IgD-negative memory B cell (primary cell): ENCODE measurements at regions not wholly inside any gene's neighbourhood (a gene's known extent, or its start where the extent isn't known, plus 50 kb on each side); places are given as distances from the start of the nearest gene placed in this dataset.

Experiments used
- H3K27ac Mint-ChIP-seq, 3 donors: one replicate each; pipeline ENCODE4 v1.8.0; 2020 to 2022; ENCODE audit warnings: mild to moderate bottlenecking in 3 of 3, mixed read lengths in 3 of 3, moderate library complexity in 1 of 3
- H3K27me3 Mint-ChIP-seq: one replicate; pipeline ENCODE4 v1.8.0; 2021; ENCODE audit warnings: mixed read lengths
- H3K36me3 Mint-ChIP-seq: one replicate; pipeline ENCODE4 v1.8.0; 2020; ENCODE audit warnings: mild to moderate bottlenecking, mixed read lengths
- H3K4me1 Mint-ChIP-seq, 3 donors: one replicate each; pipeline ENCODE4 v1.8.0; 2020 to 2022; ENCODE audit warnings: mixed read lengths in 3 of 3, mild to moderate bottlenecking in 1 of 3
- H3K4me3 Mint-ChIP-seq, 4 donors: one replicate each; pipeline ENCODE4 v1.8.0; 2020 to 2022; ENCODE audit warnings: mild to moderate bottlenecking in 4 of 4, mixed read lengths in 4 of 4, moderate library complexity in 3 of 4
- H3K9me3 Mint-ChIP-seq, 3 donors: one replicate each; pipeline ENCODE4 v1.8.0; 2020 to 2021; ENCODE audit warnings: mixed read lengths in 3 of 3, mild to moderate bottlenecking in 1 of 3

- Mint-ChIP-seq H3K4me1 (no peaks in the 10 kb centered on the region), H3K9me3 (peaks cover 0 to 11% (median 4%) of the 10 kb centered on the region in 3 donors), H3K36me3 (peaks cover 5% of the 10 kb centered on the region), H3K27me3 (no peaks in the 10 kb centered on the region), H3K27ac (no peak overlapping the region), H3K4me3 (no peak overlapping the region)
These were observed 1125.5 kb downstream of the BCL11A start for GRCh38 chr2:59427980-59428379.

DNA sequence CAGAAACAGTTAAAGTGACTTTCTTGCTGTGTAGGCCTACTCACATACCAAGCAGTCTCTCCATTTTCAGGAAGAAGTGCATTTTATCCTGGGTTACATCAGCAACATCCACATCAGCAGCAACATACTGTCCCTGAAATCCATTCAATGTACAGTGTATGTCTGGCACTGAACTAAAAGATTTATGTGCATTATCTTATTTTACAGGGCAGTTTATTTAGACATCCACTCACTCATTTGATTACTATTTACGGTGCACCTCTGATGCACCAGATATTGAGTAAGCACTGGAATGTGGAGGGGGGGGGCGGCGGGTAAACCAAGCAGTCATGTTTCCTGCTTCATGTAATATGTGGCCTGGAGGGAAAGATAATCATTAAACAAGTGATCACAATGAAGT, 1128.2 kb downstream of the BCL11A start:
- Mint-ChIP-seq H3K27ac (no peak overlapping the region), H3K27me3 (no peaks in the 10 kb centered on the region), H3K4me1 (no peaks in the 10 kb centered on the region), H3K4me3 (no peak overlapping the region), H3K9me3 (peaks cover 0 to 1% (median 0%) of the 10 kb centered on the region in 3 donors), H3K36me3 (peaks cover 5% of the 10 kb centered on the region)

GRCh38 chr2:59413751-59414570, 1139.5 kb downstream of the BCL11A start:
- Mint-ChIP-seq H3K27me3 (peaks cover 16% of the 10 kb centered on the region), H3K4me3 (no peak overlapping the region), H3K36me3 (peaks cover 2% of the 10 kb centered on the region), H3K27ac (no peak overlapping the region), H3K9me3 (peaks cover 6 to 19% (median 12%) of the 10 kb centered on the region in 3 donors), H3K4me1 (peaks cover 0 to 3% (median 0%) of the 10 kb centered on the region in 3 donors)

GRCh38 chr2:59399126-59399525, 1154.3 kb downstream of the BCL11A start:
- Mint-ChIP-seq H3K27ac (no peak overlapping the region), H3K4me1 (no peaks in the 10 kb centered on the region), H3K9me3 (peaks cover 0 to 16% (median 9%) of the 10 kb centered on the region in 3 donors), H3K36me3 (no peaks in the 10 kb centered on the region), H3K27me3 (peaks cover 4% of the 10 kb centered on the region), H3K4me3 (no peak overlapping the region)

DNA sequence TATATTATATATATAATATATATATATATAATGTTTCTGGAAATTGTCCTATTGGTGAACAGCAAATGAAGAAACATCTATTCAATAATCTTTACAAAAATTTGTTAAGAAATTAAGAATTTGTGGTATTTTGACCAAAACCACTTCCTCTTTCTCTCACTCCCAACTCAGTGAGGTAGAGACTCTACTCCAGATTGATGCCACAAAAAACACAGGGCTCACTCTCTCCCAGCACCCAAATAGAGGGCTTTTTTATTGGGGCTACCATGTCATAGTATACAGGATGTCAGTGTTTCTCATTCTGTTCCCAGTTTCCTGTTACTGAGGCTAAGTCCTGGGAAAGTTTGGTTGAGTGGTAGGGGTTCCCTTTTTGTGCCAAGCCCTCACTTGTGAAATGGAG, 1155.4 kb downstream of the BCL11A start:
- Mint-ChIP-seq H3K9me3 (peaks cover 0 to 7% (median 6%) of the 10 kb centered on the region in 3 donors), H3K4me3 (no peak overlapping the region), H3K4me1 (no peaks in the 10 kb centered on the region), H3K27ac (peak overlapping the region in 1 of 3 donors; percentile 12), H3K36me3 (no peaks in the 10 kb centered on the region), H3K27me3 (peaks cover 4% of the 10 kb centered on the region)

DNA sequence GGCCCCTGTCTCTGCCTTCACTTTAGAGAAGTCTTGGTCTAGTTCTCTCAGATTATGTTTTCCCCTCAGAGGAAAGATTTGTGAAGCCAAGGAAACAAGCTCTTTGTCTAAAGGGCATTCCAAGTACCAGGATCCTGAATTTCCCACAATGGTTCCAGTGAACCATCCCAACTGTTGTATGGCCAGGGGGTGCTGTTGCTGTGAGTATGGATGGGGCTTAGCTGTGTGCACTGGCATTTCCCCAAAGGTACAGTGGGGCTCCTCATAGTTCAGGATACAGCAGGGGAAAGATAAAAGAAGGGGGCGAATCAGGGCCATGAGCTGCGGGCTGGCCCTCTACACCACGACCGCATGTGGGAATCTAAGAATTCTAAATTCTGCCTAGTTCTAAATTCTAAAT, 1154.0 kb upstream of the FANCL start:
- Mint-ChIP-seq H3K27me3 (peaks cover 4% of the 10 kb centered on the region), H3K4me3 (no peak overlapping the region), H3K4me1 (no peaks in the 10 kb centered on the region), H3K36me3 (no peaks in the 10 kb centered on the region), H3K27ac (no peak overlapping the region), H3K9me3 (peaks cover 2 to 9% (median 3%) of the 10 kb centered on the region in 3 donors)

DNA sequence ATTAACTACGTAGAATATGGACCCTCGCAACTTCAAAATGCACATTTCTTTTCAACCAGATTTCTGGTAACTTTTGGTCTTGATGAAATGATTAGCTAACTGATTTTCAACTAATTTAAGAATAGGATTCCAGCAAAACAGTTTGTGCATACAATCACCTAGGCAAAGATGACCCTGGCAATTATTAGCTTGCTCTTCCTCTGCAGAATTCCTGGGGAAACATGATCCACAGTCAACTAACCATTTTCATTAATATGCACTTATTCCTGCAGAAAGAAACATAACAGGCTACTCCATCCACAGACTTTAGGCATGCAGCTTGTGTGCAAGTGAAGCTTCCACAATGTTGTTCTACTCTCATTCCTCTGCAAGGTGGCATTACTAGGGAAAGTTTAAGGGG, 1150.8 kb upstream of the FANCL start:
- no peaks in the 10 kb centered on the region for H3K4me1 Mint-ChIP-seq
- peaks cover 2 to 9% (median 3%) of the 10 kb centered on the region in 3 donors for H3K9me3 Mint-ChIP-seq
- no peak overlapping the region for H3K4me3 Mint-ChIP-seq
- H3K27me3 Mint-ChIP-seq, result peaks cover 2% of the 10 kb centered on the region
- no peak overlapping the region for H3K27ac Mint-ChIP-seq
- no peaks in the 10 kb centered on the region for H3K36me3 Mint-ChIP-seq

GRCh38 chr2:59390581-59390980, 1149.5 kb upstream of the FANCL start:
- H3K4me3 Mint-ChIP-seq, result no peak overlapping the region
- no peaks in the 10 kb centered on the region for H3K36me3 Mint-ChIP-seq
- no peaks in the 10 kb centered on the region for H3K4me1 Mint-ChIP-seq
- H3K27me3 Mint-ChIP-seq, result peaks cover 2% of the 10 kb centered on the region
- peaks cover 2 to 9% (median 3%) of the 10 kb centered on the region in 3 donors for H3K9me3 Mint-ChIP-seq
- no peak overlapping the region for H3K27ac Mint-ChIP-seq

DNA sequence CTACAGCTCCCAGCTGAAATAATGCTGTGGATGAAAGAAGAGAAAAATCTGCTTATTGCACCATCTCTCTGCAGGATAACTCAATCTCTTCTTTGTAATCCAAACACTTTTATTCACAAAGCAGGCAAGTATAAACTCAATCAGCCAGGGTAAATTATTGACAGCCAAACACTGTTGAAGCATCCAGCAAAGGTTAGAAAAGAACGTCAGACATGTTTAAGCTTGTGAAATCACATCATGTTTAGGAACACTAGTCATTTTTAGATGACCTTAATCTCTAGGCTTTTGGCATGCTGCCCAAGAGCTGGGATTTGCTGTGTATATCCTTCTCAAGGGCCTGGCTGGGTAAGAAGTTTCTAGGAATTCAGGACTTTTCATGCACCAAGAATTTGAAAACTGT, 1148.1 kb upstream of the FANCL start:
- H3K36me3 Mint-ChIP-seq, result no peaks in the 10 kb centered on the region
- H3K27ac Mint-ChIP-seq, result no peak overlapping the region
- peaks cover 2 to 9% (median 3%) of the 10 kb centered on the region in 3 donors for H3K9me3 Mint-ChIP-seq
- peaks cover 2% of the 10 kb centered on the region for H3K27me3 Mint-ChIP-seq
- no peaks in the 10 kb centered on the region for H3K4me1 Mint-ChIP-seq
- no peak overlapping the region for H3K4me3 Mint-ChIP-seq

DNA sequence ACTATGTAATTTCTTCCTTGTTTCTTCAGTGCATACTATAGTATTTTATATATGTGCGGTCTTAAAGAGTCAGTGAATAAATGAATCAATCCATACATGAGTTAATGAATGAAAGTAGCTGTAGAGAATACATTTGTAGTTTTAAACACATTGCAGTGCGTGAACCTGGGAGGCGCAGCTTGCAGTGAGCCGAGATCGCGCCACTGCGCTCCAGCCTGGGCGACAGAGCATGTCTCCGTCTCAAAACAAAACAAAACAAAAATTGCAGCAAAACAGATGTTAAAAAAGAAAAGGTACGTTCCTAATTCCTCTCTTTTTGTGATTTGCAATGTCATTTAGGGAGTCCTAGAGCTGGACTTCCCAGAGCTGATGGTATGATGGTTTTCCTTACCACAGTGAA, 1144.8 kb upstream of the FANCL start:
- Mint-ChIP-seq H3K27me3 (peaks cover 2% of the 10 kb centered on the region), H3K9me3 (no peaks in the 10 kb centered on the region), H3K36me3 (no peaks in the 10 kb centered on the region), H3K4me3 (no peak overlapping the region), H3K4me1 (no peaks in the 10 kb centered on the region), H3K27ac (no peak overlapping the region)

DNA sequence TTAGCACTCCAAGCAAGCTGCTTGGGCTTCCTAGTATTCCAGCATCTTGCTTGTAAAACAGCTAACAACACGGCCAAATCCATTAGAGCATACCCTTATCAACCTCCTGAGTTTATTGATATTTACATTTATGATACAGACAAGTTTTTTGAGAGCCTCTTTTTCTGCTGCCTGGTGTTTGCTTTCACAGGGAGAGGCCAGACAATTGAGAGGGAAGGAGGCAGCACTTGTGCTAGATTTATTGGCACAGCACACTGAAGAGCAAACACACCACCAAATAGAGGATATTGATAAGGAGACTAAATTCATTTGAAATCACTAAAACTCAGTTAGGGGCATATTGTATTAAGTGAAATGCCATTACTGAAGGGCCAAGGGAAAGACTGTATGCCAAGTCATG, 1142.3 kb upstream of the FANCL start:
- Mint-ChIP-seq H3K27ac (no peak overlapping the region), H3K4me3 (no peak overlapping the region), H3K27me3 (no peaks in the 10 kb centered on the region), H3K4me1 (no peaks in the 10 kb centered on the region), H3K9me3 (peaks cover 2 to 5% (median 2%) of the 10 kb centered on the region in 3 donors), H3K36me3 (no peaks in the 10 kb centered on the region)

GRCh38 chr2:59378127-59378526, 1137.0 kb upstream of the FANCL start:
- no peak overlapping the region for H3K4me3 Mint-ChIP-seq
- H3K36me3 Mint-ChIP-seq, result no peaks in the 10 kb centered on the region
- peaks cover 2% of the 10 kb centered on the region for H3K27me3 Mint-ChIP-seq
- H3K9me3 Mint-ChIP-seq, result peaks cover 2 to 6% (median 2%) of the 10 kb centered on the region in 3 donors
- no peak overlapping the region for H3K27ac Mint-ChIP-seq
- no peaks in the 10 kb centered on the region for H3K4me1 Mint-ChIP-seq

- Mint-ChIP-seq H3K4me1 (no peaks in the 10 kb centered on the region), H3K4me3 (no peak overlapping the region), H3K36me3 (no peaks in the 10 kb centered on the region), H3K9me3 (peaks cover 0 to 3% (median 0%) of the 10 kb centered on the region in 3 donors), H3K27me3 (peaks cover 2% of the 10 kb centered on the region), H3K27ac (no peak overlapping the region)
These were observed 1125.2 kb upstream of the FANCL start for GRCh38 chr2:59366288-59366687.

- no peak overlapping the region for H3K27ac Mint-ChIP-seq
- no peak overlapping the region for H3K4me3 Mint-ChIP-seq
- peaks cover 2% of the 10 kb centered on the region for H3K27me3 Mint-ChIP-seq
- no peaks in the 10 kb centered on the region for H3K4me1 Mint-ChIP-seq
- H3K9me3 Mint-ChIP-seq, result peaks cover 0 to 8% (median 5%) of the 10 kb centered on the region in 3 donors
- no peaks in the 10 kb centered on the region for H3K36me3 Mint-ChIP-seq
These were observed 1113.4 kb upstream of the FANCL start for GRCh38 chr2:59354498-59354897.

DNA sequence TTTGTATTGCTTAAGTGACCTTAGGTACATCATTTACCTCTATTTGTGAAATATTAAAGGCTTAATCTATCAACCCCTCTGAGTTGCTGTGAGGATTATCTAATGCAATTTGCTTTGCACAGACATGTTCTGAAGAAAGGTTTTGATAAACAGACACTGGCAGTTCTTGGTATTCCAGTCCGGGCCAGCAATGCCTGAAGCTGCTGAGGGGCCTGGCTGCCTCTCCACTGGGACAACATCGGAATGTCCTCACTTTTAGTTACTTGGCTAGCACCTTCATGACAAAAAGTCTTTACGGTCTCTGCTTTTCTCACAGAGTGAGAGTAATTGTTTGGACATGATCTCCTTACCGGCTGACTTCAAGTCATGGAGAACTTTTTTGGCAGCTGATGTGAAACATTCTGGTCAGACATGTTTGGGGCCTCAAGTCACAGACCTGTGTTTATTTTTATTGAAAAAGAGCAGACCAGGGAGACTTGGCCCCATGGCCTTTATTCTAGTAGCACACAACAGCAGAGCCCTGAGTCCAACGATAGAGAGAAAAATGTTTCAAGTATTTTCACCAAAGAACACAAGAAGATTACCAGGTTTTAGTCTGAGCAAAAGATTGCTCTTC, 1112.3 kb upstream of the FANCL start:
- Mint-ChIP-seq H3K4me1 (no peaks in the 10 kb centered on the region), H3K27me3 (peaks cover 2% of the 10 kb centered on the region)

GRCh38 chr2:59342166-59342565, 1101.0 kb upstream of the FANCL start:
- H3K36me3 Mint-ChIP-seq, result no peaks in the 10 kb centered on the region
- H3K9me3 Mint-ChIP-seq, result no peaks in the 10 kb centered on the region
- no peaks in the 10 kb centered on the region for H3K4me1 Mint-ChIP-seq
- no peak overlapping the region for H3K27ac Mint-ChIP-seq
- peaks cover 3% of the 10 kb centered on the region for H3K27me3 Mint-ChIP-seq
- no peak overlapping the region for H3K4me3 Mint-ChIP-seq

More for the DNA sequence above, 1112.3 kb upstream of the FANCL start:
- Mint-ChIP-seq H3K36me3 (no peaks in the 10 kb centered on the region), H3K27ac (no peak overlapping the region), H3K9me3 (peaks cover 0 to 8% (median 5%) of the 10 kb centered on the region in 3 donors), H3K4me3 (no peak overlapping the region)
